HEK293 (cell line): ENCODE measurements at regions not wholly inside any gene's neighbourhood (a gene's known extent, or its start where the extent isn't known, plus 50 kb on each side); places are given as distances from the start of the nearest gene placed in this dataset.

ENCODE experiments used
- CTCF ChIA-PET: fragments of 350-600 bp; formaldehyde crosslinking; extraction: SDS; loops from one replicate; lab custom pipeline; 2021; ENCODE audit warnings: antibody characterized with exemption; lab: Yijun Ruan, JAX
- POLR2A ChIA-PET: fragments of 300-600 bp; formaldehyde crosslinking; extraction: SDS; loops from one replicate; lab custom pipeline; 2020; ENCODE audit warnings: antibody characterized with exemption, inconsistent platforms; lab: Yijun Ruan, JAX
- H3K27ac ChIP-seq: fragments of 200-500 bp; sonication (Bioruptor generic); 2 replicates; pipeline ENCODE4 v1.5.1; 2014; ENCODE audit warnings: low read depth, low read length, control low read depth, inconsistent platforms; ENCODE audit errors: extremely low read depth
- H3K36me3 ChIP-seq, 2 experiments: fragments of 200-500 bp in 1 of 2; sonication (Bioruptor generic) in 1 of 2; 1 replicate in 1 of 2; 2 replicates in 1 of 2; pipeline ENCODE4 v1.5.1; 2014 to 2017; ENCODE audit warnings: inconsistent platforms in 2 of 2, low read length in 2 of 2; ENCODE audit not compliant: control insufficient read depth in 2 of 2, insufficient read depth in 1 of 2
- H3K4me1 ChIP-seq: fragments of 200-500 bp; sonication (Bioruptor generic); 2 replicates; pipeline ENCODE4 v1.5.1; 2014; ENCODE audit warnings: mild to moderate bottlenecking, low read length, inconsistent platforms; ENCODE audit not compliant: control insufficient read depth, insufficient read depth
- H3K4me3 ChIP-seq: 2 replicates; pipeline ENCODE4 v1.5.1; 2011; ENCODE audit warnings: low read depth, mild to moderate bottlenecking, control low read depth, low read length, moderate library complexity
- H3K9me3 ChIP-seq: fragments of 200-500 bp; sonication (Bioruptor generic); 2 replicates; pipeline ENCODE4 v1.5.1; 2014; ENCODE audit warnings: low read depth, low read length, inconsistent platforms; ENCODE audit not compliant: control insufficient read depth, insufficient read depth
- EGR2 ChIP-seq: fragments of 450-650 bp; formaldehyde crosslinking; IDR thresholded peaks from 2 replicates; pipeline ENCODE4 v1.5.1; 2016; ENCODE audit warnings: low read depth, missing biosample characterization, missing genetic modification characterization
- GLI2 ChIP-seq: fragments of 450-650 bp; formaldehyde crosslinking; IDR thresholded peaks from 2 replicates; pipeline ENCODE4; 2017; ENCODE audit warnings: missing biosample characterization, missing genetic modification characterization, low read depth, borderline replicate concordance
- KLF1 ChIP-seq: fragments of 450-650 bp; formaldehyde crosslinking; IDR thresholded peaks from 2 replicates; pipeline ENCODE4 v1.5.1; 2016; ENCODE audit warnings: missing biosample characterization, missing genetic modification characterization
- KLF9 ChIP-seq: fragments of 450-650 bp; formaldehyde crosslinking; IDR thresholded peaks from 2 replicates; pipeline ENCODE4 v1.5.1; 2016; ENCODE audit warnings: missing biosample characterization, missing genetic modification characterization, low read depth
- MYNN ChIP-seq: fragments of 450-650 bp; formaldehyde crosslinking; IDR thresholded peaks from 2 replicates; pipeline ENCODE4 v1.5.1; 2016; ENCODE audit warnings: missing biosample characterization, missing genetic modification characterization, borderline replicate concordance
- PRDM2 ChIP-seq: fragments of 450-650 bp; formaldehyde crosslinking; IDR thresholded peaks from 2 replicates; pipeline ENCODE4 v1.5.1; 2016; ENCODE audit warnings: missing biosample characterization, missing genetic modification characterization, borderline replicate concordance
- SP3 ChIP-seq: fragments of 450-650 bp; formaldehyde crosslinking; IDR thresholded peaks from 2 replicates; pipeline ENCODE4 v1.5.1; 2016; ENCODE audit warnings: missing biosample characterization, missing genetic modification characterization
- ZBTB48 ChIP-seq: fragments of 450-650 bp; formaldehyde crosslinking; IDR thresholded peaks from 2 replicates; pipeline ENCODE4 v1.5.1; 2016; ENCODE audit warnings: missing biosample characterization, missing genetic modification characterization
- ZFP3 ChIP-seq: fragments of 450-650 bp; formaldehyde crosslinking; IDR thresholded peaks from 2 replicates; pipeline ENCODE4 v1.5.1; 2016; ENCODE audit warnings: low read depth, missing biosample characterization, missing genetic modification characterization
- ZNF132 ChIP-seq: fragments of 450-650 bp; formaldehyde crosslinking; IDR thresholded peaks from 2 replicates; pipeline ENCODE4 v1.5.1; 2017; ENCODE audit warnings: missing biosample characterization, missing genetic modification characterization, borderline replicate concordance
- ZNF155 ChIP-seq: fragments of 450-650 bp; formaldehyde crosslinking; IDR thresholded peaks from 2 replicates; pipeline ENCODE4 v1.5.1; 2016; ENCODE audit warnings: missing biosample characterization, missing genetic modification characterization
- ZNF174 ChIP-seq: fragments of 450-650 bp; formaldehyde crosslinking; IDR thresholded peaks from 2 replicates; pipeline ENCODE4 v1.5.0; 2017; ENCODE audit warnings: missing biosample characterization, mild to moderate bottlenecking, missing genetic modification characterization
- ZNF19 ChIP-seq: fragments of 450-650 bp; formaldehyde crosslinking; IDR thresholded peaks from 2 replicates; pipeline ENCODE4; 2016; ENCODE audit warnings: missing biosample characterization, missing genetic modification characterization, low read depth
- ZNF202 ChIP-seq: fragments of 450-650 bp; formaldehyde crosslinking; IDR thresholded peaks from 2 replicates; pipeline ENCODE4 v1.5.1; 2016; ENCODE audit warnings: missing biosample characterization, missing genetic modification characterization, borderline replicate concordance
- ZNF239 ChIP-seq: fragments of 450-650 bp; formaldehyde crosslinking; IDR thresholded peaks from 2 replicates; pipeline ENCODE4 v1.5.1; 2016; ENCODE audit warnings: missing biosample characterization, missing genetic modification characterization
- ZNF292 ChIP-seq: fragments of 450-650 bp; formaldehyde crosslinking; IDR thresholded peaks from 2 replicates; pipeline ENCODE4 v1.5.1; 2016; ENCODE audit warnings: low read depth, missing biosample characterization, missing genetic modification characterization, borderline replicate concordance
- ZNF335 ChIP-seq: fragments of 450-650 bp; formaldehyde crosslinking; conservative IDR thresholded peaks from 2 replicates; pipeline ENCODE4 v1.5.1; 2016; ENCODE audit warnings: missing biosample characterization, missing genetic modification characterization
- ZNF354C ChIP-seq: fragments of 450-650 bp; formaldehyde crosslinking; IDR thresholded peaks from 2 replicates; pipeline ENCODE4 v1.5.1; 2016; ENCODE audit warnings: missing biosample characterization, missing genetic modification characterization, low read depth, borderline replicate concordance
- ZNF391 ChIP-seq: fragments of 450-650 bp; formaldehyde crosslinking; IDR thresholded peaks from 2 replicates; pipeline ENCODE4 v1.5.1; 2016; ENCODE audit warnings: low read depth, missing biosample characterization, missing genetic modification characterization, borderline replicate concordance
- ZNF416 ChIP-seq: fragments of 450-650 bp; formaldehyde crosslinking; IDR thresholded peaks from 2 replicates; pipeline ENCODE4 v1.5.1; 2016; ENCODE audit warnings: missing biosample characterization, missing genetic modification characterization
- ZNF426 ChIP-seq: fragments of 450-650 bp; formaldehyde crosslinking; IDR thresholded peaks from 2 replicates; pipeline ENCODE4 v1.5.1; 2017; ENCODE audit warnings: missing biosample characterization, missing genetic modification characterization, mild to moderate bottlenecking, inconsistent platforms, moderate library complexity
- ZNF548 ChIP-seq: fragments of 450-650 bp; formaldehyde crosslinking; IDR thresholded peaks from 2 replicates; pipeline ENCODE4 v1.5.1; 2016; ENCODE audit warnings: missing biosample characterization, missing genetic modification characterization
- ZNF571 ChIP-seq: fragments of 450-650 bp; formaldehyde crosslinking; IDR thresholded peaks from 2 replicates; pipeline ENCODE4 v1.5.0; 2017; ENCODE audit warnings: missing biosample characterization, missing genetic modification characterization
- ZNF623 ChIP-seq: fragments of 450-650 bp; formaldehyde crosslinking; IDR thresholded peaks from 2 replicates; pipeline ENCODE4 v1.5.1; 2016; ENCODE audit warnings: missing biosample characterization, missing genetic modification characterization
- ZNF660 ChIP-seq: fragments of 450-650 bp; IDR thresholded peaks from 2 replicates; pipeline ENCODE4 v1.5.1; 2018; ENCODE audit warnings: missing biosample characterization, mild to moderate bottlenecking, missing genetic modification characterization
- ZNF76 ChIP-seq: fragments of 450-650 bp; formaldehyde crosslinking; IDR thresholded peaks from 2 replicates; pipeline ENCODE4; 2016; ENCODE audit warnings: low read depth, missing biosample characterization, missing genetic modification characterization, borderline replicate concordance
- ZSCAN16 ChIP-seq: fragments of 450-650 bp; formaldehyde crosslinking; IDR thresholded peaks from 2 replicates; pipeline ENCODE4 v1.5.1; 2016; ENCODE audit warnings: missing biosample characterization, missing genetic modification characterization
- TF ChIP-seq, protein P1 (sequence below): fragments of 450-650 bp; formaldehyde crosslinking; IDR thresholded peaks from 2 replicates; pipeline ENCODE4 v1.5.1; 2016; ENCODE audit warnings: missing biosample characterization, missing genetic modification characterization

DNA sequence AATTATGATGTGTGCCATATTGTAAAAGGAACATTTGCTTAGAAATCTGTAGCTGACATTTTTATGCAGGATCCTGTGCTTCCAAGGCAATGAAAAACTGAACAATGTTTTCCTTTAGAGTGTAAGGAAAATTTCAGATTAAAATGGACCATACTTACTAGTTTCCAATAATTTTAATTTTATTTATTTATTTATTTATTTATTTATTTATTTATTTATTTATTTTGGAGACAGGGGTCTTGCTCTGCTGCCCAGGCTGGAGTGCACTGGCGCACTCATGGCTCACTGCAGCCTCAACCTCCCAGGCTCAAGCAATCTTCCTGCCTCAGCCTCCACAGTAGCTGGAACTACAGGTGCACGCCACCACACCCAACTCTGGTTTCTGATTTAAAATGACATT is 369.8 kb upstream of the HAND2 start (continued):
- TF ChIP-seq ZNF174 (no peak), ZBTB48 (tag by site-specific recombination) (no peak), ZNF623 (peak; percentile 51; the same call in 1 of the 2 replicates), SP3 (tag by site-specific recombination) (no peak), ZNF132 (tag by site-specific recombination) (no peak), ZNF416 (tag by site-specific recombination) (no peak), ZNF660 (no peak), ZNF426 (tag by site-specific recombination) (peak; percentile 63)

- CTCF ChIA-PET: no interaction called here
- no peak for TF ChIP-seq KLF9 (tag by site-specific recombination)
- TF ChIP-seq ZNF426 (tag by site-specific recombination): no peak
- no peak for TF ChIP-seq PRDM2
- TF ChIP-seq KLF1 (tag by site-specific recombination): no peak
- TF ChIP-seq, protein P1, sequence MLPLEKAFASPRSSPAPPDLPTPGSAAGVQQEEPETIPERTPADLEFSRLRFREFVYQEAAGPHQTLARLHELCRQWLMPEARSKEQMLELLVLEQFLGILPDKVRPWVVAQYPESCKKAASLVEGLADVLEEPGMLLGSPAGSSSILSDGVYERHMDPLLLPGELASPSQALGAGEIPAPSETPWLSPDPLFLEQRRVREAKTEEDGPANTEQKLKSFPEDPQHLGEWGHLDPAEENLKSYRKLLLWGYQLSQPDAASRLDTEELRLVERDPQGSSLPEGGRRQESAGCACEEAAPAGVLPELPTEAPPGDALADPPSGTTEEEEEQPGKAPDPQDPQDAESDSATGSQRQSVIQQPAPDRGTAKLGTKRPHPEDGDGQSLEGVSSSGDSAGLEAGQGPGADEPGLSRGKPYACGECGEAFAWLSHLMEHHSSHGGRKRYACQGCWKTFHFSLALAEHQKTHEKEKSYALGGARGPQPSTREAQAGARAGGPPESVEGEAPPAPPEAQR: no peak
- TF ChIP-seq ZFP3: no peak
- TF ChIP-seq ZNF571 (tag by site-specific recombination): no peak
- TF ChIP-seq ZNF292: no peak
- TF ChIP-seq MYNN (tag by site-specific recombination): no peak
- TF ChIP-seq ZNF548 (tag by site-specific recombination): no peak
- TF ChIP-seq ZNF239 (tag by site-specific recombination): no peak
- no peak overlapping the region for H3K4me3 ChIP-seq
- no peaks in the 10 kb centered on the region for H3K4me1 ChIP-seq
- no peak overlapping the region for H3K27ac ChIP-seq
- H3K9me3 ChIP-seq: no peaks in the 10 kb centered on the region
- no peaks in the 10 kb centered on the region for H3K36me3 ChIP-seq
- POLR2A ChIA-PET: no interaction called here
These were observed 361.0 kb upstream of the HAND2 start for GRCh38 chr4:173891072-173891471.

- no peaks in the 10 kb centered on the region for H3K36me3 ChIP-seq
- ChIA-PET CTCF (interaction anchor here (0.7 kb wide), 1 partner anchor 379 kb away, joined by 3 read pairs; no protein-coding TSS in a partner anchor), POLR2A (no interaction called here)
- H3K4me3 ChIP-seq: no peak overlapping the region
- H3K9me3 ChIP-seq: no peaks in the 10 kb centered on the region
- peaks cover 9% of the 10 kb centered on the region for H3K4me1 ChIP-seq
- no peak overlapping the region for H3K27ac ChIP-seq
- no peak for TF ChIP-seq ZNF202
- no peak for TF ChIP-seq ZSCAN16 (tag by site-specific recombination)
- TF ChIP-seq ZNF623: no peak
- TF ChIP-seq ZNF155: no peak
- no peak for TF ChIP-seq ZNF391 (tag by site-specific recombination)
- TF ChIP-seq ZNF354C (tag by site-specific recombination): no peak
- no peak for TF ChIP-seq ZNF19 (tag by site-specific recombination)
- TF ChIP-seq GLI2 (tag by site-specific recombination): no peak
- TF ChIP-seq ZNF76 (tag by site-specific recombination): no peak
- TF ChIP-seq, protein P1: no peak
- no peak for TF ChIP-seq ZNF335
- TF ChIP-seq EGR2 (tag by site-specific recombination): no peak
These were observed 353.8 kb upstream of the HAND2 start for GRCh38 chr4:173883821-173884220.
